Epidermal melanocyte (primary cell): ENCODE measurements at regions not wholly inside any gene's neighbourhood (a gene's known extent, or its start where the extent isn't known, plus 50 kb on each side); places are given as distances from the start of the nearest gene placed in this dataset.
"Not testable (repeated sequence)": the region's sequence is repeated elsewhere in the genome, so short reads cannot be mapped to it uniquely, and the experiment has no call there.

ENCODE experiments used
- DNase-seq: peaks from one replicate; pipeline ENCODE4 v3.0.0; 2011; ENCODE audit warnings: low spot score; ENCODE audit not compliant: insufficient read length

GRCh38 chr6:121020656-121021055, 313.6 kb downstream of the TBC1D32 start:
- no peak for DNase-seq

DNA sequence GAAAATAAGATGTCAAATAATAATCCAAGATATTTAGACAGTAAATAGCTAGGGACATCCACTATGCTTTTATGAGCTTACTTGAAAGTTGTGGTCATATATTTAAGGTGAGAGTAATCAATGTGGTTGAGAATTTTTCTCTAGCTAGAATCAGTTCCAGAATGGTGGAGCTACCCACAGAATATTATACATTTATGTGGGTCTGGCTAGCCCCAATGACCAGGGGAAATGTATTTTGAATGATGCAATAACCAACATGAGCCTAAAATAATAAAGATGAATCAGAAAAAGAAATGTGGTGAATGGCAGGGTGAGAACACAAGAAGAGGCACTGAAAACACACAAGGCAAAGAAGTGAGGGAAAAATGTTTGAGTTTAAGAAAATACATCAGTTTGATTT, 325.7 kb downstream of the TBC1D32 start:
- no peak for DNase-seq

DNA sequence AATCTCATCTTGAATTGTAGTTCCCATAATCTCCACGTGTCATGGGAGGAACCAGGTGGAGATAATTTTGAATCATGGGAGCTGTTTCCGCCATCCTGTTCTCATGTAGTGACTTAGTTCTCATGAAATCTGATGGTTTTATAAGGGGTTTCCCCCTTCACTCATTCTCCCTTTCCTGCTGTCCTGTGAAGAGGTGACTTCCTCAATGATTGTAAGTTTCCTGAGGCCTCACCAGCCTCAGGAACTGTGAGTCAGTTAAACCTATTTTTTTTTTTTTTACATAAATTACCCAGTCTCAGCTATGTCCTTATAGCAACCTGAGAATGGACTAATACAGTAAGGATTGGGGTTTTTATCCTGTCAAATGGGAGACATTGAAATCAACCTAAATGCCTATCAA, 328.3 kb downstream of the TBC1D32 start:
- DNase-seq = no peak

DNA sequence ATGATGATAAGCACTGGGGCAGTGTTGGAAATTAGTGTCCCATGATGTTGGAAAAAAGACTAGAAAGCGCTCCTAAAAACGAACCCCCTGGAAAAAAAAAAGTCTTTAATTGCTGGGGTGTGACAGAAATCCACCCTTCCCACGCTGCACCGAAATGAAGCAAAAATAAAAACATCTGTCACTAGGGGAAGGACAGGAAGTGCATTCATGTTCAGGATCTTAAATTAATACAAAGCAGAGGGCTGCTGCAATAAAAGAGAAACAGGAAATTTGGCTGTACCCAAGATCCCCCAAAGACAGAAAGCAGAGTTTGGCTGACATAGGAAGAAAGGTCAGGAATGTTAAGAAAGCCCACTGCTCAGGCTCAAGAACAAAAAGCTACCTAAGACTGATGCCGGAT, 333.9 kb downstream of the TBC1D32 start:
- no peak for DNase-seq

DNA sequence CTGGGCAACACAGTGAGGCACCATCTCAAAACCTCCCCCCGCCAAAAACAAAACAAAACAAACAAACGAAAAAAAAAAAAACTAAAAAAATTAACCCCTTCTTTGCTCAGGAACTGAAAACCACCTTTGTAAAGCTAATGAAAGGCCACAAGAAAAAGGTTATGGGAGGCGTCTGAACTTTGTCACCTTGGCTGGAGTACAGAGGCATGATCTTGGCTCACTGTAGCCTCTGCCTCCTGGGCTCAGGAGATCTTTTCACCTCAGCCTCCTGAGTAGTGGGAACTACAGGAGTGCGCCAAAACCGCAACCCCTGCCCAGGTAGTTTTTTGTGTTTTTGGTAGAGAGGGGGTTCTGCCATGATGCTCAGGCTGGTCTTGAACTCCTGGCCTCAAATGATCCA, 337.9 kb downstream of the TBC1D32 start:
- no peak for DNase-seq

DNA sequence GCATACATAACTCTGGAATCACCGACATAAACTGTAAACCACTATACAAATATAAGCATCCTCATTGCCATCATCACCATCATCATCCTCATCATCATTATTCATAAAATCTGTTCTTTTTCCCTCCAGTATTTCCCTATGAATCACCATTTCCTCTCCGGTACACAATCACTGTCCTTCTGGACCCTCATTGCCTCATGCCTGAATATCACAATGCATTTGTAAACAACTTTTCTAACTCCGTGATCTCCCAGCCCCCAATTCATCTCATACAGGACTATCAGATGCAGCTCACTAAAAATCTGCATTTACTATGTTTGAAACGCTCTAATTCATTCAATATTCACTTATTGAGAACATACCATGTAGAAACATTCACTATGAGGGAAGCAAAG, 339.7 kb downstream of the TBC1D32 start:
- no peak for DNase-seq

DNA sequence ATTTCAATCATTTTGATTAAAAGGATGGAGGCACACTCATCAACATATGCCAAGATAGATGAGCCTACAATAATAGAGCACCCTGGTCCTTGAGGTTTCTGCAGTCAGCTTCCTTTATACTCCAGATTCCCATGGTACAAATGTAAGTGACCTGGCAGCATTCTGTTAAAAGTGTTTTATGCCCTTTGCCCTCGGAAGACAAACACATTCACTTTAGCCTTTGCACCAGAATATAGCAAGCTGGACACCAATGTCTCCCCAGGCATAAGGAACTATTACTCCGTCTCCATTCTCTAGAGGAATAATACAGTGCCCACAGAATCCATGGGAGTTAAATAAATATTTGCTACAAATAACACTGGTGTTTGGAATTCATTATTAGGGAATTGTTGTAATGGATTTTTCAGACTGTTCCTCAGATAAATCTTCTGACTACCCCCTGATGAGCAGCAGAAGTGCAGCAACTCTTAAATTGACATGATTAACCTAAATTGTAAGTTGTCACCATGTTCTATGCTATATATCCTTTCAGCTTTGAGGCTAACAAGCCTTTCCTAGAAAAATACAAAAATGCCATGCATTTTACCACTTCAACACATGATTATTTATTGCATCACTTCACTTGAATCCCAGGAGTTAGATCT, 340.2 kb downstream of the TBC1D32 start:
- DNase-seq = no peak

DNA sequence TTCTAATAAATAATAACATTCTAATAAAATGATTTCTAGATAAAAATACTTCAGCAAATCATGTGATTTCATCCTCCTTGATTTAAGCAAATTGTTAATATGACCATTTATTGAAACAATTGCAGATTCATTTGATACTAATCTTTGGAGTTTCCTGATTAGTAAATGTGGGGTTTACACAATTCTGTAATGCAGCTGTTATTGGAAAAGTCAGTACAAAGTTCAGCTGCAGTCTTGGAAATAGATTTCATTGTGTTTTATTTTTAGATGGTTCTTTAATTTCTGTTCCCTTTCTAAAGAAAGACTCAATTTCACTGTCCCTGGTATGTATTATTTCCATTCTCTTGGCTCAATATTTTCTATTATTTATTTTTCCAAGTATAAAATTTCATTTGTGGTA, 342.0 kb downstream of the TBC1D32 start:
- no peak for DNase-seq

DNA sequence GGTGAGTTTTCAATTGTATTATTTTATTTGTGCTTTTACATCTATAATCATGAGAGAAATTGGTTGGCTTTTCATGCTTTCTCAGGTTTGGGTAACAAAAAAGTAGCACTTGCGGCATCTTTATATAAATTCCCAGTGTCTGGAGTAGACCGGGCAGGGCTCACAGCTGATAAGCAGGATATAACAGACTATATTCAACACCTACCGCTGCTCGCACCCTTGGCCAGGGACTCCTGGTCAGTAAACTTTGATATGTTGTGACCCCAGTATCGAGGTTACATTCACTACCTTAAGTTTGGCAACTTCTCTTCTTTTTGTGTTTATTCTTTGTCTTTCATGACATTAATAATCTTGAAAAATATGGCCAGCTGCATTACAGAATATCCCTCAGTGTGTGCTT, 343.4 kb downstream of the TBC1D32 start:
- no peak for DNase-seq

DNA sequence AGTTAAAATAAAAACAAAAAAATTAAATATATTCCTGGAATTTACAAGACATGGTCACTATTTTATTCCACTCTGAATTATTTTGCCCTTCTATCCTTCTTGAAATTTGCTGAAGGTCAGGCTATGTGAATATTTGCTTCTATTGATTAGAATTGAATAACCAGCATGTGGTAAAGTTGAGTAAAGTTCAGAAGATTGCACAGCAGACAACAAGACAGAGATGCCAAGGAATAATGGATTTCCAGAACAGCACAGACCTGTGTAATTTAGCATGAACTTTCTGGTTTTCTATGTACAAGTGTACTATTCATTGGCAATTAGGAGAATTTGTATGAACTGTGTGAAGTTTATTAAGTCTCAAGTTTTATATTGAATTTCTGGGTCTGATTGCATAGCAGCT, 352.4 kb downstream of the TBC1D32 start:
- DNase-seq = no peak

GRCh38 chr6:120966321-120966720, 368.0 kb downstream of the TBC1D32 start:
- DNase-seq = no peak

DNA sequence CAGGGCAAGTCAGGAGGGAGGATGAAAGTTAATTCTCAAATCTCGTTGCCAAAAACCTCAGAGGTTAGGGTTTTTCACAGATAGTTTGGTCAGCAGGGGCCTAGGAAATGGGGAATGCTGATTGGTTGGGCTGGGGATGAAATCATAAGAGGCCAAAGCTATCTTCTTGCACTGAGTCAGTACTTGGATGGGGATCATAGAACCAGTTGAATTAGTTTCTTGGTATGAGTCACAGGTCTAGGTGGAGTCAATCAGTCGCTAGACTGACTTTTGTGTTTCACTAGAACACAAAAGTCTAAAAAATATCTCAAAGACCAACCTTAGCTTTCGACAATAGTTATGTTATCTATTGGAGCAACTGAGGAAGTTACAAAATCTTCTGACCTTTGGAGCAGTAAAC, 368.5 kb downstream of the TBC1D32 start:
- DNase-seq = no peak

GRCh38 chr6:120960761-120961160, 373.5 kb downstream of the TBC1D32 start:
- DNase-seq = no peak

- no peak for DNase-seq
Observed at GRCh38 chr6:120954111-120954510, 380.2 kb downstream of the TBC1D32 start.

GRCh38 chr6:120951258-120951657, 383.0 kb downstream of the TBC1D32 start:
- no peak for DNase-seq

- DNase-seq = no peak
Observed at GRCh38 chr6:120947111-120947510, 387.2 kb downstream of the TBC1D32 start.

GRCh38 chr6:120945905-120946594, 388.2 kb downstream of the TBC1D32 start:
- no peak for DNase-seq

GRCh38 chr6:120938876-120939472, 395.3 kb downstream of the TBC1D32 start:
- DNase-seq = no peak

DNA sequence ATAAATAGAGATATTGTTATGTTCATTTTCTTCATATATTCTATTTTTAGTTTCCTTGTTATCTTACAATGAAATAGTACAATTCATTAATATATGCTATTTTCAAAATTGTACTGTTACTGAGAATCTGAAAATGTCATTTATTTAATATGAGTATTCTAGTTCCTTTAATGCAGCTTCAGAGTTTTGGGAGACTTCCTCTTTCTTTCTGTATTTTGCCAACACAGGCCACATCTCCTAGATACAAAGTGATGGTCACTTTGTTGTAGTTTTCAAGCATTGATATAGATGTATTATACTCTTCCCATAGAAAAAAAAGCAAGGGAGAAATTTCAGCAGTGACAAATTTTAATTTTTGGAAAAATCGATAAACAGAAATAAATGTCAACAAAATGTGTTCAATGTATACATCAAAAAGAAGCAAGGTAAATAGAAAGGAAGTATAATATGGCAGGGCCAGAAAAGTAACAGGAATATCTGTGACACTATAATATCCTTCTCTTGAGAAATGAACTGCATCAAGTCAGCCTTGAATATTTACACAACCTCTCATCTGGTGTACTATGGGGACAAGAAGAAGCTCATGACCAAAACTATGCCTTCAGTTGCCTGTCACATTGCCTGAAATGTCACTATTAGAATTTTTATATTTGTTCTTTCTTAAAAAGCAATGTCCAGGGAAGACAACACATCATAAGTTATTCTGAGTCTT, 396.0 kb downstream of the TBC1D32 start:
- DNase-seq = no peak

GRCh38 chr6:120935908-120936307, 398.4 kb downstream of the TBC1D32 start:
- DNase-seq = no peak

- no peak for DNase-seq
Observed at GRCh38 chr6:120935016-120935415, 399.3 kb downstream of the TBC1D32 start.

GRCh38 chr6:120931520-120932180, 402.6 kb downstream of the TBC1D32 start:
- not testable (repeated sequence) for DNase-seq
